Limb (tissue), 2 donors: ENCODE measurements at regions not wholly inside any gene's neighbourhood (a gene's known extent, or its start where the extent isn't known, plus 50 kb on each side); places are given as distances from the start of the nearest gene placed in this dataset.
"Not testable (repeated sequence)": the region's sequence is repeated elsewhere in the genome, so short reads cannot be mapped to it uniquely, and the experiment has no call there.

Source experiments
- DNase-seq, 2 donors: peaks; one replicate each; pipeline ENCODE4 v3.0.0-alpha.2; 2016; ENCODE audit errors: extremely low spot score in 2 of 2

- DNase-seq: no peak
Measured at GRCh38 chr3:26132942-26133341, 343.1 kb downstream of the OXSM start.

GRCh38 chr3:26141296-26141695, 351.4 kb downstream of the OXSM start:
- DNase-seq: no peak

GRCh38 chr3:26145769-26146168, 355.9 kb downstream of the OXSM start:
- no peak for DNase-seq

GRCh38 chr3:26157428-26157827, 367.5 kb downstream of the OXSM start:
- not testable (repeated sequence) for DNase-seq

- DNase-seq: no peak
Measured at GRCh38 chr3:26171006-26171405, 381.1 kb downstream of the OXSM start.

GRCh38 chr3:26191556-26191955, 401.7 kb downstream of the OXSM start:
- no peak for DNase-seq

- no peak for DNase-seq
Measured at GRCh38 chr3:26193558-26193957, 403.7 kb downstream of the OXSM start.

- no peak for DNase-seq
Measured at GRCh38 chr3:26196781-26197180, 406.9 kb downstream of the OXSM start.

GRCh38 chr3:26198609-26199008, 408.7 kb downstream of the OXSM start:
- DNase-seq: no peak

- DNase-seq: no peak
Measured at GRCh38 chr3:26202169-26202568, 412.3 kb downstream of the OXSM start.

GRCh38 chr3:26205475-26205874, 415.6 kb downstream of the OXSM start:
- no peak for DNase-seq

- no peak for DNase-seq
Measured at GRCh38 chr3:26208201-26208600, 414.4 kb upstream of the LRRC3B start.

GRCh38 chr3:26229801-26230200, 392.8 kb upstream of the LRRC3B start:
- no peak for DNase-seq

GRCh38 chr3:26233374-26233773, 389.2 kb upstream of the LRRC3B start:
- no peak for DNase-seq

- DNase-seq: peak in 1 of 2 donors; percentile 56
Measured at GRCh38 chr3:26236531-26236930, 386.0 kb upstream of the LRRC3B start.

GRCh38 chr3:26237036-26237682, 385.4 kb upstream of the LRRC3B start:
- DNase-seq: no peak

- not testable (repeated sequence) for DNase-seq
Measured at GRCh38 chr3:26244586-26244985, 378.0 kb upstream of the LRRC3B start.

GRCh38 chr3:26245236-26245635, 377.3 kb upstream of the LRRC3B start:
- no peak for DNase-seq

GRCh38 chr3:26246901-26247300, 375.7 kb upstream of the LRRC3B start:
- DNase-seq: no peak

GRCh38 chr3:26247712-26248111, 374.9 kb upstream of the LRRC3B start:
- DNase-seq: no peak

- DNase-seq: no peak
Measured at GRCh38 chr3:26252001-26252400, 370.6 kb upstream of the LRRC3B start.

- no peak for DNase-seq
Measured at GRCh38 chr3:26256224-26256623, 366.3 kb upstream of the LRRC3B start.

- no peak for DNase-seq
Measured at GRCh38 chr3:26259176-26259575, 363.4 kb upstream of the LRRC3B start.

- peak in 1 of 2 donors; percentile 72 for DNase-seq
Measured at GRCh38 chr3:26260139-26260538, 362.4 kb upstream of the LRRC3B start.
